ENCODE measurements at regions not wholly inside any gene's neighbourhood (a gene's known extent, or its start where the extent isn't known, plus 50 kb on each side); places are given as distances from the start of the nearest gene placed in this dataset.

- TF ChIP-seq ATF3 (IDR thresholded peaks at IDR 0.05) (no peak), CTCF (IDR thresholded peaks at IDR 0.05 in 2 of 3, conservative IDR thresholded peaks at IDR 0.05 in 1 of 3; ENCODE audit: borderline replicate concordance in 1 of 3, insufficient read depth in 1 of 3, low read depth in 2 of 3, low read length in 2 of 3) (no peak), EZH2 (IDR thresholded peaks at IDR 0.05) (no peak)
Measured at GRCh38 chr6:126766820-126767219, 351.7 kb upstream of the RSPO3 start.
